Renal cortex interstitium (tissue), 11 donors: ENCODE measurements at regions not wholly inside any gene's neighbourhood (a gene's known extent, or its start where the extent isn't known, plus 50 kb on each side); places are given as distances from the start of the nearest gene placed in this dataset.
A peak's percentile ranks its signal among the peaks of the same experiment; 100 is the strongest.

Experiments
- DNase-seq, 11 donors: peaks; one replicate each; pipeline ENCODE4 v3.0.0-alpha.2; 2013; ENCODE audit warnings: low read depth in 9 of 11, low spot score in 4 of 11; ENCODE audit errors: extremely low read depth in 1 of 11

DNA sequence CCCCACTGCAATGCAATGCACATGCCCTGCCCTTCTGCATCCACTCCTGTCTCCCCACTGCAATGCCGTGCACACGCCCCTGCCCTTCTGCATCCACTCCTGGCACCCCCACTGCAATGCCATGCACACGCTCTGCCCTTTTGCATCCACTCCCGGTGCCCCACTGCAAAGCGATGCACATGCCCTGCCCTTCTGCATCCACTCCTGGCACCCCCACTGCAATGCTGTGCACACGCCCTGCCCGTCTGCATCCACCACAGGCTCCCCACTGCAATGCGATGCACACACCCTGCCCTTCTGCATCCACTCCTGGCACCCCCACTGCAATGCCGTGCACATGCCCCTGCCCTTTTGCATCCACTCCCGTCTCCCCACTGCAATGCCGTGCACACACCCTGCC is 98.1 kb downstream of the KCTD15 start:
- DNase-seq: no peak

DNA sequence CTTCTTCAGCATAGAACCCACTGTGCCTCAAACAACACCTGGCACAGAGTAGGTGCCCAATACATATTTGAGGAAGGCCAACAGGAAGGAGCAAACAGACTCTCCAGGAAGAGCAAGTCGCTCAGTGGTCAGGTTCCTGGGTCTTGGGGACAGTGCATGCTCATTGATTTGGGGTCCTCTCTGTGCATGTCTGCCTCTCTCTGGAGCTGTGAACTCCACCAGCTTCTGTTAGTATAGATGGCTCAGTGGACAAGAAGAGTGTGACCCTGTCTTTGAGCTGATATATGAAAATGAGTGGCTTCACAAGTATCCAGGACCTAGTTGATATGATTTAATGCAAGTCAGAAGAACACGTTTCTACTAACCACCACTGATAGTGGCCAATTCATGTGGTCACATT is 98.7 kb downstream of the KCTD15 start:
- DNase-seq: no peak

DNA sequence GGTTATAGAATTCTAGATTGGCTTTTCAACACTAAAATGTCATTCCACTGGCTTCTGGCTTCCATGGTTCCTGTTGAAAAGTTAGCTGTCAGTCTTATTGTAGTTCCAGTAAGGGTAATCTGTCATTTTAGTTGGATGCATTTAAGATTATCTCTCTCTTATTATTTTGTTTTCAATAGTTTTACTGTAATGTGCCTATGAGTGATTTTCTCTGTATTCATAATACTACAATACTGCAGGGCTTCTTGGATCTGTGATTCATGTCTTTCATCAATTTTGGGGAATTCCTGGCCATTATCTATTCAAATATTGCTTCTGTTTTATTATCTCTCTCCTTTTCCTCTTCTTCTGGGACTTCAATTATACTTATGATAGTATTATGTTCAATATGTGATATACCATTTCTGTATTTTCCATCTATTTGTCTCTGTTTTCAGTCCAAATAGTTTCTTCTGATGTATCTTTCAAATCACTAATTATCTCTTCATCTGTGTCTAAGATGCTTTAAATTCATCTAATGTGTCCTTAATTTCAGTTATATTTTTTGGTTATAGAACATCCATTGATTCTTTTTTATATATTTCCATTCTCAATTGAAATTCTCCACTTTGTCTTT is 101.5 kb downstream of the KCTD15 start:
- no peak for DNase-seq

DNA sequence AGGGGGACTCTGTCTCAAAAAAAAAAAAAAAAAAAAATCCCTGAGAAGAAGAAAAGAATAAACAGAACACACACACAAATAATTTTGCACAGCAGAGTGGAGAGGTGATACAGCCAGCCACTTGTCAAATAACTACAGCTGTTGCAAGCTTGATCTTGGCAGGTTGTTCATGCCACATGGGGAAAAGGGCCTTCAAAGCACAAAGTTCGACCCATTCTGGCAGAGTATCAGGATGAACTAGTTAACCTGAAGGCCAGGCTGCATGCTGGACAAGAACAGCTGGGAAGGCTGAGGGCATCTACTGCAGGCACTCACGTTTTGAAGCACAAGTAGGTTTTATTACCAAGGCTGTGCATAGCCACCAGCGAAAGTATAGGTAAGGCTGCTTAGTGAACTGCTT is 104.1 kb downstream of the KCTD15 start:
- no peak for DNase-seq

DNA sequence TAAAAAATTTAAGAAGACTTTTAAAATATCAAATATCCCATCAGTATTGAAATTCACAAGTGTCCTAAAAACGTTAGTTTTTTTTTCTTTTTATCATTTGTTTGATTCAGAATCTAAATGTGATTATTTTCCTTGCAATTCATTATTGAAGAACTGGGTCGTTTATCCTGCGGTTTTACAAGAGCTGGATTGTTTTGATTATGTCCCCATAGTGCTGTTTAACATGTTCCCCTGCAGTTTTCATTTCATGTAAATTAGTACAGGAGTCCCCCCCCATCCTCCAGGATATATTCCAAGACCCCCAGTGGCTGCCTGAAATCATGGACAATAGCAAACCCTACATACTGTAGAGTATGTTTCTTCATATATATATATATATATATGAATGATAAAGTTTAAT is 105.7 kb downstream of the KCTD15 start:
- no peak for DNase-seq

DNA sequence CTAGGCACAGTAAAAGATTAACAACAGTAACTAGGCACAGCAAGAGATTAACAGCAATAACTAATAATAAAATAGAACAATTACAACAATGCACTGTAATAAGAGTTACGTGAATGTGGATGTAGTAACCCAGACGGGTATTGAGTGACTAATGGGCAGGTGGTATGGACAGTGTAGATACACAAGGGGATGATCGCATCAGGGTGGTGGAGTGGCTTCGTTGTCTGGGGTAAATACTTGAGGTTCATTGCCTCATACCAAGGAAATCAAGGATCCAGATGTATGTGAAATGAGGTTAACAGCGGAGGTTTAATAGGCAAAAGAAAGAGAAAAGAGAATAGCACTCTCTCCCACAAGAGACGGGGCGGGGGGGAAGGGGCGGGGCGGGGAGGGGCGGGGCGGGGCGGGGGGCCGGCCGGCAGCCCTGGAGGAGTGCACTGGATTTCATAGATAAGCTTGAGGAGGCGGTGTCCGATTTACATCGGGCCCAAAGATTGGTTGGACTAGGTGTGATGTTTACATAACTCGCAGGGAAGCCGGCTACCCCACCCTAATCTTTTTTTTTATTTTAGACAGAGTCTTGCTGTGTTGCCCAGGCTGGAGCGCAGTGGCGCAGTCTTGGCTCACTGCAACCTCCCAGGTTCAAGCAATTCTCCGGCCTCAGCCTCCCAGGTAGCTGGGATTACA is 106.3 kb downstream of the KCTD15 start:
- no peak for DNase-seq

DNA sequence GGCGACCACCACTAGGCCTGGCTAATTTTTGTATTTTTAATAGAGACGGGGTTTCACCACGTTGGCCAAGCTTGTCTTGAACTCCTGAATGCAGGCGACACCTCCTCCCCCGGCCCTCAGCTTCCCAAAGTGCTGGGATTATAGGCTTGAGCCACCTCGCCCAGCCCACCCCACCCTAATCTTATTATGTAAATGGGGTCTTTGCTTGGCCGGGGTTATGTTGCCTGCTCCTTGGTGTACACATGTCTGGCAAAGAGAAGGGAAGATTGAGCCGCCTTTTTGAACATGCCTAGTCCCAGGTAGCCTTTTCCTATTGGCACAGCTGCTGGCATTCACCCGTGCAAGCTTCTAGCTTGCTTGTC is 106.8 kb downstream of the KCTD15 start:
- DNase-seq: no peak

DNA sequence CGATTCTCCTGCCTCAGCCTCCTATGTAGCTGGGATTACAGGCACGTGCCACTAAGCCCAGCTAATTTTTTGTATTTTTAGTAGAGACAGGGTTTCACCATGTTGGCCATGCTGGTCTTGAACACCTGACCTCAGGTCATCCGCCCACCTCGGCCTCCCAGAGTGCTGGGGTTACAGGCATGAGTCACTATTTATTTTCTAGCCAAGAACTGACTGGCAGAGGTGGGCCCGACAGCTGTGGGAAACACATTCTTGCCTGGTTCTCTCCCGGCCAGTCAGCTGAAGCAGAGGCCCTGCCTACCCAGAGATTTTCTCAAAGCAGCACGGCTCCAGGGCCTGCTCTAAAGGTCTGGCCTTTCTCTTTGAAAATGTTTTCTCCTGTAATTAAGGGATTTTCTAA is 108.0 kb downstream of the KCTD15 start:
- DNase-seq: peak in 1 of 11 donors; percentile 30

DNA sequence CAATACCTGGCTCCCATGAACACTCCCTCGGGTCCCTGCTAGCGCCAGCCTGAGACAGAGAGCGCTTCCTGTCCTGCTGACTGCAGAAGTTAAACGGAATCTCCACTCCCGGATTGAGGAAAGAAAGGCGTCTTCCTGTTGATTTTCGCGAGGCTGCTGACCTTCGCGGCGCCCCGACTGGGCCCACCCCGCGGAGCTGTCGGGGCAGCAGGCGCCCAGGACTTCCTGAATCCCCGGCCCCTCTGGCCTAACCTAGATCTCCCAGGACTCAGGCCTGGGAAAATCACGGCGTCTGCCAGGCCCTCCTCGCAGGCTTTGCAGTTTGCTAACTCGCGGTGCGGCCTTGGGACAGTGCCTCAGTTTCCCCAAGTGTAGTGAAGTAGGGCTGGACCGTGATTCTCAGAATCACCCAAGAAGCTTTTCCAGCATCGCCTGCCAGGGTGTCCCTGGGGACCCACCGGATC is 108.8 kb downstream of the KCTD15 start:
- no peak for DNase-seq

DNA sequence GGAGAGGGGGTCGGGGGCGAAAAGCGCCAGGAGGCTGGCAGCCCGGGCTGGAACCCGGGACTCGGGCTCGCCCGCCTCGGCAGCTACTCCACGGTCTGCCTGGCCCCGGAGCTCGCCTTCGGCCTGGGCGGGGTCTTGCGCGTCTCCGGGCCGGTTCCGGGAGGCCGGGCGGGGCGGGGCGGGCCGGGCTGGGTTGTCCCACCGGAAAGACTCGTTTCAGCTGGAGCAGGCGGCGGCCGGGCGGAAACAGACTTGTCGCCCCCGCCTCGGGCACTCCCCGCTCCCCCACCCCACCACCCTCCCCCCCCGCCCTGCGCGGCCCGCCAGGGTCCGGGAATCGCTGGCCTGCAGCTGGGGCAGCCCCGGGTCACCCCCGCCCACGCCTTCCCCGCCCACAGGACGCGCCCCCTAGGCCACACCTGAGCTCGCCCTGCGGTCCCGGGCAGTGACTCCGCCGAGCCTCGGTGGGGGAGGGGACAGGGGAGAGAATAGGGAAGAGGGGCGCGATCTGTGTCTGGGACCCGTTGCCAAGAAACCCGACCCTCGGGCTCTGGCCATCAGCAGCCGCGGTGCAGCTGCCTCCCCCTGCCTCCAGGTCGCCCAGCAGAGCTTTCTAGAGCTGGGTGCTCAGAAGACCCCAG is 109.4 kb downstream of the KCTD15 start:
- peak in 4 of 11 donors; percentile 30 to 49 (median 38) for DNase-seq

DNA sequence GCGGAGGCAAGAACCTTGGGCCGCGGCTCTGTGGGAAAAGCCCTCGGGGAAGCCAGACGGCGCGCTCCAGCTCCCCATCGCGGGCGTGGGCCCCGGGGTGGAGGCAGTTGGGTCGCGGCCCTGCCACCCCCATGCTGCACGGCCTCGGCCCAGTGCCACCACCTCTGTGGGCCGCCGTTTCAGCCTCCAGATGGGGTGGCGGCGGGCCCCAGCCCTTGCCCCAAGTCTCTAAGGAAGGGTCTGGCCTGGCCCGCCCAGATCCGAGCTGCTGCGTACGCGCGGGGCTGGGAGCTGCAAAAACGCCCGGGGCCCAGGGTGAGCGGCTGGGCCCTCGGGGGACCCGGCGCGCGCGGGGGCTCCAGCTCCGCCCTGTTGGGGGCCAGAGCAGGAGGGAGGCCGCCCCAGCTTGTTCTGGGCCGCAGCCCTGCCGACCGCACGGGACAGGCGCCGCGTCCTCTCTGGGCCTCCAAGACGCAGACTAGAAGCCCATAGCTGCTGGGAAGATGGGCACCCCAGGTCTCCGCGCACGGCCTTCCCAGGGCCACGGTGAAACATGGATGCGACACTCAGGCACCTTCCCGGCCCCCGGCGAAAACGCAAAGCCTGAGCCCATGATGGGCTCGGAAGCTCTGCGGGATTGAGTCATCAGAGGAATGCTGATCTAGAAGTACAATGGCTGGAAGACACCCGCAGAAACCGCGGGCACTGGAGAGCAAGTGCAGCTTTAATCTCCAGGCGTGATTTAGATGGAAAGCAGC is 110.1 kb downstream of the KCTD15 start:
- DNase-seq: no peak

DNA sequence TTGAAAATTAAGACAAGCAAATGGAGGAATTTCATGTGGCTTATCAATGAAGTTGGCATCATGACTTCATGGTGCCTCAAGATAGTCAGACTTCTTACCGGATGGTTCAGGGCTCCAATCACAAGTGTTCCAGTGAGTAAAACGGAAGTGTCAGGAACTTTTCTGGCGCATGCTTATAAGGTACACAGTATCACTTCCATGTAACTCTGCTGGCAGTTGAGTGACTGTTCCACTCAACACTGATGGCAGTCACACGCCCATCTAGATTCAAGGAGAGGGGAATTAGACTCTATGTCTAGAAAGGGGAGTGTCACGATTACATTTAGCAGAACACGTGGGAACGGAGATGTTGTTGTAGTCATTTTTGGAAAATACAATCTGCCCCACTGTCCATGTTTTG is 114.3 kb downstream of the KCTD15 start:
- DNase-seq: no peak

DNA sequence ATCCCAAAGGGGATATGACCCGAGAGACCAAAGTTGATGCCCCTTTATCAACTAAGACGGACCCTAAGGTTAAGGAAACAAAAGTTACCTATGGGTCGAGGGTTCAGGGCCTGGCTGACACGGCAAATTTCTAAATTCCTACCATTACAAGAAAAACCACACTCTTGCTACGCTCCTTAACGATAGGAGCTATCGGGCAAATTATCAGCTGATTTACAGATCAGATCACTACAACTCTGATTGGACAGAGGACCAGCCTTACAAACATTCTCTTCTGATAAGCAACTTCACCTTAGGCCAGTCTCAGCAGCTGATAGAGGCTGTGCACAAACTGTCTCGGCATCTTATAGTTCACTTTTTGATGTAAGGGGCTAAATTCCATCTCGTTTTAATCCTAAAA is 117.9 kb downstream of the KCTD15 start:
- DNase-seq: no peak

DNA sequence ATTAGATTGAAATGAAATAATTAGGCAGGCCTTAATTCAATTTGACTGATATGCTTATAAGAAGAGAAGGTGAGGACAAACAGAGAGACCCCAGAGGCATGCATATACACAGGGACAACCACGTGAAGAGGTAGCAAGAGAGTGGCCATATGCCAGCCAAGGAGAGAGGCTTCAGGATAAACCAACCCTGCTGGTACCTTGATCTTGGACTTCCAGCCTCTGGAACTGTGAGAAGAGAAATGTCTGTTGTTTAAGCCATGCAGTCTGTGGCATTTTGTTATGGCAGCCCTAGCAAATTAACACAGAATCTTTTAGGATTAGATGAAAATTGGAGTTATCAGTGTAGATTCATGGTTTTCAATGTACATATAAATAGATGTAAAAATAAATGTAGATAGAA is 120.1 kb downstream of the KCTD15 start:
- no peak for DNase-seq

DNA sequence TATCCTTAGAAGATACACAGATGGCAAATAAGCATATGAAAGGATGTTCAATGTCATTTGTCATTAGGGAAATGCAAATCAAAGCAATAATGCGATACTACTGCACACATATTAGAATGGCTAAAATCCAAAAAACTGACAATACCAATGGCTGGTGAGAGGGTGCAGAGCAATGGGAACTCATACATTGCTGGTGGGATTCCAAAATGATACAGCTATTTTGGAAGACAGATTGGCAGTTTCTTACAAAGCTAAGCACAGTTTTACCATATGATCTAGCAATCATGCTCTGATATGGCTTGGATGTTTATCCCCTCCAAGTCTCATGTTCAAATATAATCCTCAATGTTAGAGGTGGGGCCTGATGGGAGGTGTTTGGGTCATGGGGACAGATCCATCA is 122.6 kb downstream of the KCTD15 start:
- DNase-seq: no peak

DNA sequence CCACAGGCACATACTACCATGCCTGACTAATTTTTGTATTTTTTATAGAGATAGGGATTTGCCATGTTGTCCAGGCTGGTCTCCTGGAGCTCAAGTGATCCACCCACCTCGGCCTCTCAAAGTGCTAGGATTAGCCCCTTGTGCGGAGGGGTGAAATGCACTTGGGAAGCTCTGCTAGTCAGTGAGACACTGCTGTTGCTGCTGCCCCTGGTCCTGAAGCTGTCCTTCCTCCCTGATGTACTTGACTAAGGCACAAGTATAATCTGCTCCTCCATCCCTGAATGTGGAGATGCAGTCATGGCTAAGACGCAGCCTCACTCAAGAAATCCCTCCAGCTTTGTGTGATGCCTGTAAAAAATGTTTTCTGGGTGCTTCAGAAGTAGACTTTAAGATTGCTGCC is 124.5 kb downstream of the KCTD15 start:
- DNase-seq: no peak

DNA sequence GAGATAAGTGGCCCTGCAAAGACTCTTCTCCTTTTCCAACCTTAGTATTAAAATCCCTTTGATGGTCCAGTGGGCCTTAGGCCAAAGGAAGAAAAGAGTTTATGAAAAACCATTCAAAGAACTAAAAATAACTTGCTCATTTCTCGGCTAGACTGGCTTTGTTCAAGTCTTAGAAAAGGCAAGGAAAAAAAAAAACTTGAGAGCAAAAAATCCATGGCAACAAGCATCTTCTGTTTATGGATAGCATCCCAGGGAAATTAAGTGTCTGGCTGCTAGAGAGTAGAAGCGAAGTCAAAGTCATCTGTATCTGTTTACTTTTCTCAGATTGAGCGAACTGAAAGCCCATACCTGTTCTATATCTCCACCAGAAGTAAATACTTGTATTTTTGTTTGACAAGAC is 129.6 kb downstream of the KCTD15 start:
- DNase-seq: no peak

DNA sequence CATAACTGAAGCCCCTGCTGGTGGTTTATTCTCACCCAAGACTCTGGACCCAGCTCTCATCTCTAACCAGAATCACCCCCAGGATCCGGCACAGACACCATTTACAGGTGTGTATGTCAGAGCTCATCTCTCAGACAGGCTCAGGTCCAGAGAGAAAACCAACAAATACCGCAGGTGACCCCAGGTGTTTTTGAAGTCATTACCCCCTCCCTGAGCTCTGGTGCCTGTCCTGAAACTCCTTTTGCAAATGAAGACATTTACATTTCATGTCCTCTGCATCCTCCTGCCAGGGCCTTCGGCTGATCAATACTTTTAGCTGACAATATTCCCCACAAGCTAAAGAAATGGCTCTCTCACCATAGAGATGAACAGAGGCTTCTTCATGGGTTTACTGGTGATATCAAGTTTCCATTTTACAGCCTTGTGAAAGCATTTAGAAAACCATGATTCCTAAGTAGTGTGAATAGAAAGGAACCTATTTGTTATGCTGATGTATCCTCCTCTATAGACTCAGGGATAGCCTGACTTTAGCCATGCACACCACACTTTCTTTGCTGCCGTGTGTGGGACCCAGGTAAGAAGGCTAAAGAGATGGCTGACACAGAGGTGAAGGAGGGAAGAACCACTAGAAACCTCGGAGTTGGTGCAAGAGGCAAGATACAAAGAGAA is 131.3 kb downstream of the KCTD15 start:
- DNase-seq: no peak

DNA sequence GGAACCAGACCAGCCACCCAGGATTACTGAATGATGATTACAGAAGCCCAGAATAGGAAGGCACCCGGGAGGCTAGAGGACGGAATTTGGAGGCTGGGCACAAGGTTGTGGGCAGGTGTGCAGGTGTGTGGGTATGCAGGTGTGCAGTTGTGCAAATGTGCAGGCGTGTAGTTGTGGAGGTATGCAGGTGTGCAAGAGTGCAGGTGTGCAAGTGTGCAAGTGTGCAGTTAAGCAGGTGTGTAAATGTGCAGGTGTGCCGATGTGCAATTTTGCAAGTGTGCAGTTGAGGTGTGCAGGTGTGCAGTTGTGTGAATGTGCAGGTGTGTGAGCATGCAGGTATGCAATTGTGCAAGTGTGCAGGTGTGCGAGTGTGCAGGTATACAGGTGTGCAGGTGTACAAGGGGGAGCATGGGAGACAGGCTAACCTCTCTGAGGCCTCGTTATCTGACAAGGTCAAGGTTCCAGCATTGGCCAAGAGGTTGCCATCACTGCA is 131.8 kb downstream of the KCTD15 start:
- DNase-seq: no peak
